ENCODE measurements at regions not wholly inside any gene's neighbourhood (a gene's known extent, or its start where the extent isn't known, plus 50 kb on each side); places are given as distances from the start of the nearest gene placed in this dataset.

DNA sequence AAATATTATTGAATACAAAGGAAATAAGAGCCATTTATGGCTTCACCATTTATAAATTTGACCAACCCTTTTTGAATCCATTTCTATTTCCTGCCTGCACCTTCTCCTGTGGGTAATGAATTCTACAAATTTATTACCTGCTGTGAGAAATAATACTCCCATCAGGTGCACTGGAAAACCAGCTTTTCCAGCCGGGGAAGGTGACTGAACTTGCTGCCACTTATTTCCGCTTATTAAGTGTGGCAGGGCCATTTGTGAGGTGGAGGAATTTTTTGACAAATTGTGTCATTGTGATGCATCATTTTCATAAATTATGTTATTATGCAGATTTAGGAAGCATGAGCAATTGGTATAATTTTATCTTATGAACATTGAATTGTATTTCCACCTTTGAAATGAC lies 151.1 kb downstream of the SQOR start:
- TF ChIP-seq EZH2 (IDR thresholded peaks at IDR 0.05; ENCODE audit: borderline replicate concordance, insufficient read depth, low read depth, low read length, poor library complexity, severe bottlenecking): no peak
- TF ChIP-seq, protein P1, sequence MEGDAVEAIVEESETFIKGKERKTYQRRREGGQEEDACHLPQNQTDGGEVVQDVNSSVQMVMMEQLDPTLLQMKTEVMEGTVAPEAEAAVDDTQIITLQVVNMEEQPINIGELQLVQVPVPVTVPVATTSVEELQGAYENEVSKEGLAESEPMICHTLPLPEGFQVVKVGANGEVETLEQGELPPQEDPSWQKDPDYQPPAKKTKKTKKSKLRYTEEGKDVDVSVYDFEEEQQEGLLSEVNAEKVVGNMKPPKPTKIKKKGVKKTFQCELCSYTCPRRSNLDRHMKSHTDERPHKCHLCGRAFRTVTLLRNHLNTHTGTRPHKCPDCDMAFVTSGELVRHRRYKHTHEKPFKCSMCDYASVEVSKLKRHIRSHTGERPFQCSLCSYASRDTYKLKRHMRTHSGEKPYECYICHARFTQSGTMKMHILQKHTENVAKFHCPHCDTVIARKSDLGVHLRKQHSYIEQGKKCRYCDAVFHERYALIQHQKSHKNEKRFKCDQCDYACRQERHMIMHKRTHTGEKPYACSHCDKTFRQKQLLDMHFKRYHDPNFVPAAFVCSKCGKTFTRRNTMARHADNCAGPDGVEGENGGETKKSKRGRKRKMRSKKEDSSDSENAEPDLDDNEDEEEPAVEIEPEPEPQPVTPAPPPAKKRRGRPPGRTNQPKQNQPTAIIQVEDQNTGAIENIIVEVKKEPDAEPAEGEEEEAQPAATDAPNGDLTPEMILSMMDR (IDR thresholded peaks at IDR 0.05): no peak

Data from B cell (primary cell).